GM19463 (cell line): ENCODE measurements at regions not wholly inside any gene's neighbourhood (a gene's known extent, or its start where the extent isn't known, plus 50 kb on each side); places are given as distances from the start of the nearest gene placed in this dataset.
A peak's percentile ranks its signal among the peaks of the same experiment; 100 is the strongest.

Source experiments
- ATAC-seq: cut with Tn5 transposase; IDR thresholded peaks from one replicate; pipeline ENCODE4 v1.9.1; 2021; ENCODE audit warnings: mild to moderate bottlenecking, moderate library complexity; ENCODE audit not compliant: unreplicated experiment

GRCh38 chr13:44237276-44237767 is 136.3 kb upstream of the SERP2 start:
- peak; percentile 58 for ATAC-seq

- ATAC-seq = no peak
Observed at GRCh38 chr13:44237881-44238421, 135.7 kb upstream of the SERP2 start.

- ATAC-seq = no peak
Observed at GRCh38 chr13:44240611-44241145, 132.9 kb upstream of the SERP2 start.

- no peak for ATAC-seq
Observed at GRCh38 chr13:44241638-44242037, 132.0 kb upstream of the SERP2 start.

GRCh38 chr13:44242766-44243165 is 130.9 kb upstream of the SERP2 start:
- no peak for ATAC-seq

GRCh38 chr13:44243198-44243857 is 130.3 kb upstream of the SERP2 start:
- no peak for ATAC-seq

GRCh38 chr13:44244288-44244687 is 129.3 kb upstream of the SERP2 start:
- ATAC-seq = no peak

- no peak for ATAC-seq
Observed at GRCh38 chr13:44249431-44249836, 124.2 kb upstream of the SERP2 start.

GRCh38 chr13:44252938-44253337 is 120.7 kb upstream of the SERP2 start:
- ATAC-seq = no peak

GRCh38 chr13:44255771-44256364 is 117.8 kb upstream of the SERP2 start:
- ATAC-seq = no peak

- ATAC-seq = no peak
Observed at GRCh38 chr13:44257796-44258195, 115.8 kb upstream of the SERP2 start.

- ATAC-seq = peak; percentile 77
Observed at GRCh38 chr13:44259045-44260027, 114.3 kb upstream of the SERP2 start.

GRCh38 chr13:44260336-44260735 is 113.3 kb upstream of the SERP2 start:
- ATAC-seq = no peak

GRCh38 chr13:44263751-44264620 is 109.6 kb upstream of the SERP2 start:
- ATAC-seq = no peak

- no peak for ATAC-seq
Observed at GRCh38 chr13:44266305-44266704, 107.3 kb upstream of the SERP2 start.

- ATAC-seq = no peak
Observed at GRCh38 chr13:44266772-44267171, 106.9 kb upstream of the SERP2 start.

GRCh38 chr13:44267203-44267602 is 106.4 kb upstream of the SERP2 start:
- no peak for ATAC-seq

- no peak for ATAC-seq
Observed at GRCh38 chr13:44267980-44268379, 105.6 kb upstream of the SERP2 start.

GRCh38 chr13:44268980-44269379 is 104.6 kb upstream of the SERP2 start:
- ATAC-seq = no peak

- no peak for ATAC-seq
Observed at GRCh38 chr13:44270150-44270549, 103.5 kb upstream of the SERP2 start.
